HEK293T (cell line): ENCODE measurements at regions not wholly inside any gene's neighbourhood (a gene's known extent, or its start where the extent isn't known, plus 50 kb on each side); places are given as distances from the start of the nearest gene placed in this dataset.

Source experiments
- CTCF ChIA-PET: fragments of 350-600 bp; formaldehyde crosslinking; extraction: SDS; loops from one replicate; lab custom pipeline; 2021; ENCODE audit warnings: antibody characterized with exemption, inconsistent platforms; lab: Yijun Ruan, JAX
- POLR2A ChIA-PET: fragments of 350-600 bp; formaldehyde crosslinking; extraction: SDS; loops from one replicate; lab custom pipeline; 2020; ENCODE audit warnings: antibody characterized with exemption, inconsistent platforms; lab: Yijun Ruan, JAX
- DNase-seq: peaks from one replicate; pipeline ENCODE4 v3.0.0; 2012; ENCODE audit warnings: mixed read lengths; ENCODE audit errors: extremely low spot score
- ARNT ChIP-seq: fragments of 450-650 bp; IDR thresholded peaks from 2 replicates; pipeline ENCODE4 v1.6.1; 2017; ENCODE audit warnings: mild to moderate bottlenecking
- BHLHE40 ChIP-seq: fragments of 450-650 bp; IDR thresholded peaks from 2 replicates; pipeline ENCODE4 v1.6.1; 2016; ENCODE audit warnings: mild to moderate bottlenecking, moderate library complexity, borderline replicate concordance
- CTBP1 ChIP-seq: fragments of 450-650 bp; IDR thresholded peaks from 2 replicates; pipeline ENCODE4 v1.6.1; 2016; ENCODE audit warnings: borderline replicate concordance
- ELF4 ChIP-seq: fragments of 450-650 bp; IDR thresholded peaks from 2 replicates; pipeline ENCODE4 v1.6.1; 2017; ENCODE audit warnings: antibody characterized with exemption
- FOXA1 ChIP-seq: fragments of 450-650 bp; IDR thresholded peaks from 2 replicates; pipeline ENCODE4 v1.6.1; 2016; ENCODE audit warnings: mild to moderate bottlenecking
- FOXK2 ChIP-seq: fragments of 450-650 bp; IDR thresholded peaks from 2 replicates; pipeline ENCODE4 v1.6.1; 2016; ENCODE audit warnings: mild to moderate bottlenecking
- FOXM1 ChIP-seq: fragments of 450-650 bp; IDR thresholded peaks from 2 replicates; pipeline ENCODE4 v1.6.1; 2017; ENCODE audit warnings: mild to moderate bottlenecking, borderline replicate concordance
- HDGF ChIP-seq: fragments of 450-650 bp; IDR thresholded peaks from 2 replicates; pipeline ENCODE4 v1.6.1; 2017; ENCODE audit warnings: antibody characterized with exemption, borderline replicate concordance
- L3MBTL2 ChIP-seq: fragments of 450-650 bp; conservative IDR thresholded peaks from 2 replicates; pipeline ENCODE4 v1.6.1; 2016; ENCODE audit warnings: mild to moderate bottlenecking
- LEF1 ChIP-seq: fragments of 450-650 bp; IDR thresholded peaks from 2 replicates; pipeline ENCODE4 v1.6.1; 2017; ENCODE audit warnings: mild to moderate bottlenecking, borderline replicate concordance
- NFRKB ChIP-seq: fragments of 450-650 bp; IDR thresholded peaks from 2 replicates; pipeline ENCODE4 v1.6.1; 2016; ENCODE audit warnings: mild to moderate bottlenecking, moderate library complexity
- SP1 ChIP-seq: fragments of 450-650 bp; IDR thresholded peaks from 2 replicates; pipeline ENCODE4 v1.6.1; 2017
- SUZ12 ChIP-seq: fragments of 450-650 bp; IDR thresholded peaks from 2 replicates; pipeline ENCODE4 v1.6.1; 2016; ENCODE audit warnings: mild to moderate bottlenecking
- TARDBP ChIP-seq: fragments of 450-650 bp; IDR thresholded peaks from 2 replicates; pipeline ENCODE4 v1.6.1; 2016
- ZNF384 ChIP-seq: fragments of 450-650 bp; IDR thresholded peaks from 2 replicates; pipeline ENCODE4 v1.6.1; 2016
- TF ChIP-seq, protein P1 (sequence below): fragments of 450-650 bp; IDR thresholded peaks from 2 replicates; pipeline ENCODE4 v1.6.1; 2016

DNA sequence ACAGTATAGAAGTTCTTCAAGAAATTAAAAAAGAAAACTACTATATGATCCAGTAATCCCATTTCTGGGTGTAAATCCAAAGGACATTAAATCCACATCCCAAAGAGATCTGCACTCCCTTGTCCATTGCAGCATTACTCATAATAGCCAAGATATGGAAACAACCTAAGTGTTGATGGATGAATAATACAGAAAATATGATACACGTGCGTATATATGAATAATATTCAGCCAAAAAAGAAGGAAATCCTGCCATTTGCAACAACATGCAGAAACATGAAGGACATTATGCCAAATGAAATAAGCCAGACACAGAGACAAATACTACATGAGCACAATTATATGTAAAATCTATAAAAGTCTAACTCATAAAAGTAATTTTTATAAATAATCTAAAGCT lies 306.3 kb upstream of the ANO3 start:
- ChIA-PET POLR2A (no interaction called here), CTCF (no interaction called here)
- TF ChIP-seq FOXA1, result no peak
- TF ChIP-seq ZNF384, result no peak
- TF ChIP-seq ARNT, result no peak
- TF ChIP-seq, protein P1, sequence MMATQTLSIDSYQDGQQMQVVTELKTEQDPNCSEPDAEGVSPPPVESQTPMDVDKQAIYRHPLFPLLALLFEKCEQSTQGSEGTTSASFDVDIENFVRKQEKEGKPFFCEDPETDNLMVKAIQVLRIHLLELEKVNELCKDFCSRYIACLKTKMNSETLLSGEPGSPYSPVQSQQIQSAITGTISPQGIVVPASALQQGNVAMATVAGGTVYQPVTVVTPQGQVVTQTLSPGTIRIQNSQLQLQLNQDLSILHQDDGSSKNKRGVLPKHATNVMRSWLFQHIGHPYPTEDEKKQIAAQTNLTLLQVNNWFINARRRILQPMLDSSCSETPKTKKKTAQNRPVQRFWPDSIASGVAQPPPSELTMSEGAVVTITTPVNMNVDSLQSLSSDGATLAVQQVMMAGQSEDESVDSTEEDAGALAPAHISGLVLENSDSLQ, result no peak
- TF ChIP-seq HDGF, result no peak
- no peak for TF ChIP-seq BHLHE40
- no peak for TF ChIP-seq NFRKB
- no peak for TF ChIP-seq FOXK2
- TF ChIP-seq TARDBP, result no peak
- TF ChIP-seq SUZ12, result no peak
- no peak for TF ChIP-seq CTBP1
- TF ChIP-seq ELF4, result no peak
- TF ChIP-seq SP1, result no peak
- no peak for TF ChIP-seq L3MBTL2
- TF ChIP-seq LEF1, result no peak
- no peak for TF ChIP-seq FOXM1
- DNase-seq, result no peak

DNA sequence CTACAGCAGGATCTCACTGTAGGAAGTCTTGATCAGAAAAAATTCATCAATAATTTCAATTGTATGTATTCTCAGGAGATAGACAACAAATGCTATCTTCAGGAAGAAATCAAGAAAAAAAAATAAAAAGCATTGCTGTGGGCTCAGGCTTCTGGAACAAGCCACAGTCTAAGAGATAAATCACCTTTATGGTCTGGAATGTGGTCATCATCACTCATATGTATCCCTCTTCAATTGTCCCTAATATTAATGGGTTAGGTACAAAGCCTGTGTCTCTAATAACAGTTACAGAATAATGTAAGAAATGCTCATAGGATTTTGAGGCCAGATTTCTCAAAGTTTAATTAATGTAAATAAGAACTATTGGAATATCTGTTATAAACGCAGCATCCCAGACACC lies 305.9 kb upstream of the ANO3 start:
- ChIA-PET CTCF (no interaction called here), POLR2A (no interaction called here)
- no peak for DNase-seq
- TF ChIP-seq L3MBTL2, result no peak
- no peak for TF ChIP-seq LEF1
- no peak for TF ChIP-seq FOXM1
- TF ChIP-seq ELF4, result no peak
- TF ChIP-seq HDGF, result no peak
- TF ChIP-seq SP1, result no peak
- no peak for TF ChIP-seq FOXA1
- TF ChIP-seq, protein P1, result no peak
- TF ChIP-seq TARDBP, result no peak

GRCh38 chr11:26027887-26028286 lies 304.0 kb upstream of the ANO3 start:
- ChIA-PET POLR2A (no interaction called here), CTCF (no interaction called here)
- TF ChIP-seq LEF1 (no peak), CTBP1 (no peak), FOXM1 (no peak), FOXK2 (no peak), BHLHE40 (no peak), SUZ12 (no peak), ARNT (no peak), TARDBP (no peak), NFRKB (no peak), ZNF384 (no peak), ELF4 (no peak)
- TF ChIP-seq, protein P1, result no peak
- DNase-seq, result no peak

GRCh38 chr11:26028393-26028911 lies 303.5 kb upstream of the ANO3 start:
- DNase-seq, result no peak
- ChIA-PET POLR2A (no interaction called here), CTCF (no interaction called here)
- TF ChIP-seq LEF1, result no peak
- no peak for TF ChIP-seq HDGF
- TF ChIP-seq FOXA1, result no peak
- TF ChIP-seq ARNT, result no peak
- no peak for TF ChIP-seq ELF4
- TF ChIP-seq L3MBTL2, result no peak
- no peak for TF ChIP-seq FOXM1
- TF ChIP-seq FOXK2, result no peak
- no peak for TF ChIP-seq TARDBP
- no peak for TF ChIP-seq NFRKB
- TF ChIP-seq SUZ12, result no peak
- no peak for TF ChIP-seq CTBP1

GRCh38 chr11:26030399-26030798 lies 301.5 kb upstream of the ANO3 start:
- no peak for TF ChIP-seq FOXK2
- no peak for TF ChIP-seq BHLHE40
- TF ChIP-seq SUZ12, result no peak
- TF ChIP-seq, protein P1, result no peak
- TF ChIP-seq FOXA1, result no peak
- TF ChIP-seq L3MBTL2, result no peak
- TF ChIP-seq HDGF, result no peak
- no peak for TF ChIP-seq FOXM1
- TF ChIP-seq LEF1, result no peak
- TF ChIP-seq SP1, result no peak
- no peak for TF ChIP-seq NFRKB
- TF ChIP-seq ARNT, result no peak
- no peak for TF ChIP-seq CTBP1
- DNase-seq, result no peak
- POLR2A ChIA-PET, result no interaction called here
- CTCF ChIA-PET, result no interaction called here

DNA sequence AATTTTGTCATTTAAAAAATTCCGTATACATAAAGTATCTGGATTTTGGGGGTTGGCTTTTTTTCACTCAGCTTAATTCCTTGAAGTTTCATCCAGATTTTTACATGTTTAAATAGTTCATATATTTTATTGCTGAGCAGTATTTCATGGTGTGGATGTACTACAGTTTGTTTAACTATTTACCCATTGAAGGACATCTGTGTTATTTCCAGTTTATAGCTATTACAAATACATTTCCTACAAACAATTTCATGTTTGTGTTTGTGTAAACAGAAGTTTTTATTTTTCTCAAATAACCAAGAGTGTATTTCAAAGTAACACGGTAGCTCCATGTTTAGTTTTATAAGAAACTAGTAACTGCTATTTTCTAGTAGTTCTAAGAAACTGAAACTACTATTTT lies 299.7 kb upstream of the ANO3 start:
- ChIA-PET CTCF (no interaction called here), POLR2A (no interaction called here)
- TF ChIP-seq SP1, result no peak
- no peak for TF ChIP-seq SUZ12
- no peak for TF ChIP-seq L3MBTL2
- no peak for TF ChIP-seq CTBP1
- TF ChIP-seq LEF1, result no peak
- no peak for TF ChIP-seq FOXK2
- no peak for TF ChIP-seq ELF4
- DNase-seq, result no peak
